Left colon (tissue), 2 donors: ENCODE measurements at regions not wholly inside any gene's neighbourhood (a gene's known extent, or its start where the extent isn't known, plus 50 kb on each side); places are given as distances from the start of the nearest gene placed in this dataset.

ENCODE experiments used
- ATAC-seq: fragments of 200-7000 bp; cut with Tn5 transposase; one replicate; pipeline ENCODE4 v1.9.1; 2020; ENCODE audit warnings: mild to moderate bottlenecking, moderate library complexity
- DNase-seq, 2 donors: peaks; one replicate each; pipeline ENCODE4 v3.0.0-alpha.2; 2020
- intact Hi-C, 2 donors: fragments of 100-400 bp; cut with DNase I in 1 of 2; cut with micrococcal nuclease in 1 of 2; formaldehyde crosslinking; loops; one replicate each; pipeline versions ENCODE4 v1.11.2 to v1.14.0; 2022; cut with DNase I, micrococcal nuclease
- donor health status: DM: no; HTN: no; CAD: no.
- donor health status: DM: yes; HTN: yes; CAD: no.

- no peak for DNase-seq
Measured at GRCh38 chr10:52654201-52654600, 118.4 kb downstream of the MBL2 start.

GRCh38 chr10:52658112-52658511 is 114.5 kb downstream of the MBL2 start:
- ATAC-seq (no peak), DNase-seq (no peak)
- intact Hi-C loops: no loop called here

More at GRCh38 chr10:52654201-52654600, 118.4 kb downstream of the MBL2 start:
- ATAC-seq: no peak
- intact Hi-C loops: no loop called here

GRCh38 chr10:52659085-52659484 is 113.5 kb downstream of the MBL2 start:
- intact Hi-C loops: no loop called here
- ATAC-seq (no peak), DNase-seq (no peak)

DNA sequence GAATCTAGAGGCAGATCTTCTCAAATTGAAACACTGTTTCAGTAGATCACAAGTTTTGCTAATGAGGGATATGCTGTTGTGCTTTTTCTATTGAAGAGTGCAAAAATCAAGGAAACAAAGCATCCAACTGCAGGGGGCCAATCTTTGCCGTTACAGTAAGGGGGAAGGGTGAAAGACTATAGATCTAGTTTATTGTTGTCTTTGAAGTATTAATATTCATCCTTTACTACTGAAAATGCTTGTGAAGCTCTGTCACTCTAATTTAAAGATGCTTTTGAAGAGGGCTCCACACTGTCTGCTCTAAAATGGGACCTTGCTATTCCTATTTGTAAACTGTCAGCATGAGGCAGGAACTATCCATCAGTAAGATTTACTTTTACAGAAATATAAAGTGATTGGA is 110.3 kb downstream of the MBL2 start:
- intact Hi-C loops: no loop called here
- no peak for ATAC-seq
- DNase-seq: no peak

DNA sequence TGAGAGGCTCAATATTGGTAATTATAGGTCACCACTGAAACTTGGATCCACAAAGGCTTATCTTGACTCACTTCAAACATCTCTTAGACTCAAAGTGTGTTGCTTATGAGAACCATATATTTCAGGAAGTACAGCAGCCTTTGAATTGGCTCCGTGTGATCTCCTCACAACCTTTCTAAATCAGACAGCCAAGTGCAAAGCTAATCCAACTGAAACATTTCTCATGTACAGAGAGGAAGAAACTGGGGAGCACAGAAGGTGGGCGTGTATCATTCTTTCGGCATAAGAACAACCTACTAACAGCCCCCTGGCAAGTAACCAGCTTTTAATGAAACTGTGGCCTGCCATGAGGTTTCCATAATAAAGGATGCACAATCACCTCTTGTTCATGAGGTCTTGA is 109.4 kb downstream of the MBL2 start:
- intact Hi-C loops: no loop called here
- DNase-seq: no peak
- ATAC-seq: no peak

- DNase-seq (no peak), ATAC-seq (no peak)
- intact Hi-C loops: no loop called here
Measured at GRCh38 chr10:52664629-52665028, 108.0 kb downstream of the MBL2 start.

DNA sequence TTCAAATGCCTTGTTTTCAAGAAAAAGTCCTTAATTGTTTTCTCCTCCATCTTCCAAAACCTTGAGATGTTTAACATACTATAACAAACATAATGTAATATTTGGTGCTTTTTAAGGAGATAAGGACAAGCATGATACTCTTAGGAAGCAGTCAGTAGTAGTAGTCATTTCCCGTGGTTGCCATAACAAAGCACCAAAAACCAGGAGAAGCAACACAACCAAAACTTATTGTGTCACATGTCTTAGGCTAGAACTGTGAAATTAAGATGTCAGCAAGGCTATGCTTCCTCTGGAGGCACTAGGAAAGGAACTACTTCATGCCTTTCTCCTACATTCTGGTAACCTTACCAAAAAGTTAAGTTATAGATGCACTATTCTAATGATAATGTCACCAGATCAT is 106.8 kb downstream of the MBL2 start:
- intact Hi-C loops: no loop called here
- DNase-seq (no peak), ATAC-seq (no peak)

DNA sequence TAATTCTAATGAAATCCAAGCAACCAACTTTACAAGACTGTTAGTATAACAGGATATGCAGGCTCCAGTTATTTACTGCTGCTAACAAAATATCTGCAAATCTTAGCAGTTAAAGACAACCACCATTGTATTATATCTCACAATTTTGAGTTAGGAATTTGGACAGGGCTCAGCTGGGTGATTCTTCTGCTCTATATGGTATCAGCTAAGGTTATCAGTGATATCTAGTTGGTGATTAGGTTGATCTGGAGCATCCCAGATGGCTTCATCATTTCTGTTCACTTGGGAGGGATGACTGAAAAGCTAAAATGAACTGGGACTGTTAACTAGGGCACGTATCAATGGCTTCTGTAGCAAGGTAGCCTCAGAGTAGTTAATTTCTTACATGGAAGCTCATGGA is 105.7 kb downstream of the MBL2 start:
- DNase-seq (no peak), ATAC-seq (no peak)
- intact Hi-C loops: no loop called here

GRCh38 chr10:52668024-52668423 is 104.6 kb downstream of the MBL2 start:
- ATAC-seq (no peak), DNase-seq (no peak)
- intact Hi-C loops: no loop called here

GRCh38 chr10:52672880-52673279 is 99.7 kb downstream of the MBL2 start:
- intact Hi-C loops: no loop called here
- no peak for ATAC-seq

DNA sequence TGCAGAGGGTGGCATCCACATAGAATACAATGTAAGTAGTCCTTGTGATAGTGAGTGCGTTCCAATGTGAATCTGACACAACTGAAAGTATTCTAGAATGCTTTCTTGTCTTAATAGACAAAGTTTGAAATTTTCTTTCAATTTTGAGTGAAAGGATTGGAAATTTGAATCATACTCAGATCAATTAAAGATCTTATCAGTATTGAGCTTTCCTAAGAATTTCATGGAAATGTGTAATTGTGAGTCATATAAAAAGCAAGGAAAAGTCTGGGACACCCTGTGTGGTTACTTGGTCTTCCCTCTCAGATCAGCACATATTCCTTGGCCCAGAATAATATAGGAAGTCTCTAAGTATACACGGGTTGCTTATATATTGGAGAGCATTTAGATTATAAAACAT is 99.1 kb downstream of the MBL2 start:
- intact Hi-C loops: no loop called here
- no peak for ATAC-seq
- DNase-seq: no peak

More at GRCh38 chr10:52672880-52673279, 99.7 kb downstream of the MBL2 start:
- no peak for DNase-seq

DNA sequence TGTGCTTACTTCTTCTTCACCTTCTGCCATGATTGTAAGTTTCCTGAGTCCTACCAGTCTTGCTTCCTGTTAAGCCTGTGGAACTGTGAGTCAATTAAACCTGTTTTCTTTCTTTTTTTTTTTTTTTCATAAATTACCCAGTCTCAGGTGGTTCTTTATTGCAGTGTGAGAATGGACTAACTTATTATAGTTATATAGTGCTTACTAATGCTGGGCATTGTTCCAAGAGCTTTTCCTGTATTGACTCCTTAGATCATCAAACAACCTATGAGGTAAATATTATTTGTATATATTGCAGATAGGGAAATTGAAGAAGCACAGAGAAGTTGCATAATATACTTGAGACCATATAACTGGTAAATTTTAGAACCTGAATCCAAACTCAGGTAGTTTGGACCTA is 98.1 kb downstream of the MBL2 start:
- ATAC-seq (peak; percentile 91), DNase-seq (no peak)
- intact Hi-C loops: no loop called here

GRCh38 chr10:52677086-52677485 is 95.5 kb downstream of the MBL2 start:
- intact Hi-C loops: no loop called here
- no peak for DNase-seq
- ATAC-seq: no peak

DNA sequence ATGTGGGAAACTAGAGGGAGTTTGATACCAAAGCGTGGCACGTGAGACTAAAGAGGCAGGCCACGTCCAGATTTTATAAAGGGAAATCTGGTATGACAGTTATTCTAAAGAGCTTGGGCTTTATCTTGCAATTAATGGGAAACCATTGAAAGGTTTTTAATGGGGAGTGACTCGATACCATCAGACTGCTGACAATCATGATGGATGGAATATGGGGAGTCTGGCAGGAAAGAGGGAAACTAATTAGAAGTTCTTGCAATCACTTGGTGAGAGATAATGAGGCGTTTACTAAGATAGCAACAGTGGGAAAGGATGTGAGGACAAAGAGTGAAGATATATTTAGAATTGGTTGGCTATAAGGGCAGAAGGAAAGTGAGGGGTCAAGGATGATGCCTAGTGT is 94.0 kb downstream of the MBL2 start:
- DNase-seq (no peak), ATAC-seq (no peak)
- intact Hi-C loops: no loop called here

- DNase-seq (no peak), ATAC-seq (no peak)
- intact Hi-C loops: no loop called here
Measured at GRCh38 chr10:52679117-52679516, 93.5 kb downstream of the MBL2 start.

GRCh38 chr10:52682766-52683165 is 89.8 kb downstream of the MBL2 start:
- DNase-seq (no peak), ATAC-seq (peak; percentile 93)
- intact Hi-C loops: no loop called here

DNA sequence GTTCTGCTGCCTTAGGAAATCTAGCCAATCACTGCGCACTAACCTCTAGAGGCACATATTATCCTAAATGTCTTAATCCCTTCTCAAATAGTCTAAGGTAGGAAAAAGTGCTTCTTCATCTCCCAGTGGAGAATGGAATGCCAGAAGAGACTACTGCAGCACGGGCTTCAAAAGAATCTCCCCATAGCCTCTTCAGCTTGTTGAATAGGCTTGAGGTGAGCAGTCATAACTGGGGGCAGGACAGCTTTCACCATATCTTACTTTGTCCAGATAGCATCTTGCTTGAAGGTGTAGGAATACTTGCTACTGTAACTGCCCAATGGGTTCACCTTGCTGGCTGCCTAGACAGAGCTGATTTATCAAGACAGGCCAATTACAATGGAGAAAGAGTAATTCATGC is 88.8 kb downstream of the MBL2 start:
- DNase-seq: no peak
- ATAC-seq: no peak
- intact Hi-C loops: no loop called here

DNA sequence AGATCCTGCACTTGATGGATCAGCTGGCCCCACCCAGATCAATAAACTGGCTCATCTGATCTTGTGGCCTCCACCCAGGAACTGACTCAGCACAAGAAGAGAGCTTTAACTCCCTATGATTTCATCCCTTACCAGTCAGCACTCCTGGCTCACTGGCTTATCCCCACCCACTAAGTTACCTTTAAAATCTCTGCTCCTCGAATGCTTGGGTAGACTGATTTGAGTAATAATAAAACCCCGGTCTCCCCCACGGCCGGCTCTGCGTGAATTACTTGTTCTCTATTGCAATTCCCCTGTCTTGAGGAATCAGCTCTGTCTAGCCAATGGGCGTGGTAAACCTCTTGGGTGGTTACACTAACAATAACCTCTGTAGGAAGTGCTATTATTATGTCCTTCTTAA is 83.7 kb downstream of the MBL2 start:
- DNase-seq (no peak), ATAC-seq (peak; percentile 42)

DNA sequence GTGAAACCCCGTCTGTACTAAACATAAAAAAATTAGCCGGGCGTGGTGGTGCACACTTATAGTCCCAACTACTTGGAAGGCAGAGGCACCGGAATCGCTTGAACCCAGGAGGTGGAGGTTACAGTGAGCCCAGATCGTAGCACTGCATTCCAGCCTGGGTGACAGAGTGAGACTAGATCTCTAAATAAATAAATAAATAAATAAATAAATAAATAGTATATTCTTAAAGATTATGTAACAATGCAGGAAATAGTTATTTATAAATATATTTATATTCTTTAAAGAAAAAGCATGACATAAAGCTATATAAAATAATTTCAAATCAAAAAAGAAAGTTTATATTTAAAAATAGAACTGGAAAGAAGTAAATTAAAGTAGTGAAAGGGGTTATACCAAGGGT is 76.4 kb downstream of the MBL2 start:
- no peak for ATAC-seq
- no peak for DNase-seq
- intact Hi-C loops: no loop called here

More for the DNA sequence above, 83.7 kb downstream of the MBL2 start:
- intact Hi-C loops: no loop called here

- no peak for DNase-seq
- intact Hi-C loops: no loop called here
- ATAC-seq: no peak
Measured at GRCh38 chr10:52701647-52702046, 70.9 kb downstream of the MBL2 start.

GRCh38 chr10:52703451-52703850 is 69.1 kb downstream of the MBL2 start:
- DNase-seq (no peak), ATAC-seq (no peak)
- intact Hi-C loops: no loop called here

DNA sequence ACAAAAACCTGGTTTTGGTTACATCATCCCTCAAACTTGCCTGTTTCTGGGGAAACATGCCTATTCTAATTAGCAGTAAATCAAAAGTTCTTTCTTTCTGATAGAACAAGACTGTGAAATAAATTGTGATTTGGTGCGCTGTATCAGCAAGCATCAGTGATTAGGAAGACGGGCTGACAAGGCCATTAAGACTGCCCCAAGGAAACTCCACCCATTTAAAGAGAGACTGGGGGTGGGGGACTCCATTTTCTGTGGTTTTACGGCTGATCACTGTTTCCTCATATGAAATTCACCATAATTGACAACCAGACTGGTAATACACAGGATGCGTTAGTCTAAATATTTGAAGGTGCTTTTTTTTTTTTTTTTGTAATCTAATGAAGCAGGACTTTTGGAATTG is 68.7 kb downstream of the MBL2 start:
- no peak for ATAC-seq
- intact Hi-C loops: no loop called here

More for the DNA sequence above, 68.7 kb downstream of the MBL2 start:
- DNase-seq: no peak
